CD4-positive, alpha-beta T cell treated with Interleukin-12 subunit alpha and Interleukin-12 subunit beta, for 1 hour (primary cell): ENCODE measurements at regions not wholly inside any gene's neighbourhood (a gene's known extent, or its start where the extent isn't known, plus 50 kb on each side); places are given as distances from the start of the nearest gene placed in this dataset.

Source experiments
- DNase-seq: peaks from one replicate; pipeline ENCODE4 v3.0.0-alpha.2; 2020

- no peak for DNase-seq
Observed at GRCh38 chr3:101081446-101081845, 88.2 kb upstream of the ABI3BP start.

GRCh38 chr3:101077361-101078011 is 84.3 kb upstream of the ABI3BP start:
- DNase-seq = no peak

GRCh38 chr3:101074518-101074917 is 81.3 kb upstream of the ABI3BP start:
- no peak for DNase-seq

- no peak for DNase-seq
Observed at GRCh38 chr3:101072300-101072699, 79.1 kb upstream of the ABI3BP start.

- no peak for DNase-seq
Observed at GRCh38 chr3:101070799-101071121, 77.5 kb upstream of the ABI3BP start.

GRCh38 chr3:101069901-101070798 is 76.9 kb upstream of the ABI3BP start:
- DNase-seq = peak; percentile 61

GRCh38 chr3:101068876-101069606 is 75.8 kb upstream of the ABI3BP start:
- no peak for DNase-seq

GRCh38 chr3:101066711-101067129 is 73.5 kb upstream of the ABI3BP start:
- no peak for DNase-seq

- no peak for DNase-seq
Observed at GRCh38 chr3:101065962-101066361, 72.7 kb upstream of the ABI3BP start.

GRCh38 chr3:101063401-101063800 is 70.2 kb upstream of the ABI3BP start:
- no peak for DNase-seq

GRCh38 chr3:101061312-101061711 is 68.1 kb upstream of the ABI3BP start:
- DNase-seq = no peak

GRCh38 chr3:101050866-101051265 is 57.6 kb upstream of the ABI3BP start:
- DNase-seq = no peak

- no peak for DNase-seq
Observed at GRCh38 chr3:101050046-101050445, 56.8 kb upstream of the ABI3BP start.

GRCh38 chr3:101049532-101049931 is 56.3 kb upstream of the ABI3BP start:
- DNase-seq = no peak

GRCh38 chr3:101043687-101044078 is 50.5 kb upstream of the ABI3BP start:
- no peak for DNase-seq

- DNase-seq = no peak
Observed at GRCh38 chr3:101042996-101043686, 49.9 kb upstream of the ABI3BP start.
